SK-N-MC (cell line): ENCODE measurements at regions not wholly inside any gene's neighbourhood (a gene's known extent, or its start where the extent isn't known, plus 50 kb on each side); places are given as distances from the start of the nearest gene placed in this dataset.

Source experiments
- EZH2 ChIP-seq: fragments of 200-600 bp; sonication (generic); IDR thresholded peaks from one replicate; pipeline ENCODE4 v1.6.1; 2017; ENCODE audit warnings: antibody characterized with exemption
- FOXP2 ChIP-seq: optimal IDR thresholded peaks from 2 replicates; pipeline ENCODE3; 2011; ENCODE audit warnings: mild to moderate bottlenecking, moderate library complexity; ENCODE audit not compliant: insufficient read depth; ENCODE audit errors: extremely low read length, control extremely low read depth
- POLR2AphosphoS5 ChIP-seq: IDR thresholded peaks from 2 replicates; pipeline ENCODE4 v1.6.1; 2012; ENCODE audit warnings: mild to moderate bottlenecking, low read depth, low read length, borderline replicate concordance

DNA sequence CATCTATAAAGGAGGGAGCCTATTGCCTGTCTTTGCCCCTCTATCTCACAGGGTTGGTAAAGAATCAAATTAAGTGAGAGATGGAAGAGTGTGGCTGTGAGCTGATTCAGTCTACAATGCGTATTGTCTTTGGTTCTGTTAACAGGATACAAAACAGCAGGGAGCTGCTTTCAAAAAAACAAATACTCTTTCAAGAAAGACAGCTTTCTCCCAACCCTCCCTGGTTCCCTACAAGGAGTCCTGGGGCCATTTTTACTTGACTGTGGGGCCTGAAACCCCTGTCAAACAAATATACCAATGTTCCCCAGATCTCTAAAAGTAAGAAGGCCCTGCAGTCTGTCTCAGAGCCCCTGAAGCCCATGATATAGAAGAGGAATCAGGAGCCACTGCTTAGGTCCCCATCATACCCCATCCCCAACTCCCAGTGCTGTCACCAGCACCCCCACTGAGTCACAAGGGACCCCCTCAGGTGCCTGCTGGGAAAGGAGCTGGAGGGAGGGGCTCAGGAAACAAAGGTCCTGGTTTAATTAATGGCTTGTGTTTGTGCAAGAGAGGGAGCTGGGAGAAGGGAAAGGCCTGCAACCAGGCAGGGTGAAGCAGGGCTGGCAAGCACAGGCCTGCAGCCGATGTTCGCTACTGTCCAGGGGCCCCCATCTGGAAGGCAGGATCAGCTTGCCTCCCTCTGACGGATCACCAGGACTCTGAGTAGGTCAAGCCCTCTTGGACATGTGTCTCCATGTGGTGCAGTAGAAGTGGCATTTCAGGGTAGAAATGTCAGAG, 182.0 kb upstream of the GHITM start:
- TF ChIP-seq POLR2AphosphoS5: no peak
- no peak for TF ChIP-seq EZH2
- no peak for TF ChIP-seq FOXP2
